Hematopoietic multipotent progenitor cell treated with erythropoietin and hydrocortisone succinate and interleukin-3 and kit ligand, for 8 days (in vitro differentiated cells): ENCODE measurements at regions not wholly inside any gene's neighbourhood (a gene's known extent, or its start where the extent isn't known, plus 50 kb on each side); places are given as distances from the start of the nearest gene placed in this dataset.
"Not testable (repeated sequence)": the region's sequence is repeated elsewhere in the genome, so short reads cannot be mapped to it uniquely, and the experiment has no call there.

ENCODE experiments used
- DNase-seq: peaks from one replicate; pipeline ENCODE4 v3.0.0-alpha.2; 2015

DNA sequence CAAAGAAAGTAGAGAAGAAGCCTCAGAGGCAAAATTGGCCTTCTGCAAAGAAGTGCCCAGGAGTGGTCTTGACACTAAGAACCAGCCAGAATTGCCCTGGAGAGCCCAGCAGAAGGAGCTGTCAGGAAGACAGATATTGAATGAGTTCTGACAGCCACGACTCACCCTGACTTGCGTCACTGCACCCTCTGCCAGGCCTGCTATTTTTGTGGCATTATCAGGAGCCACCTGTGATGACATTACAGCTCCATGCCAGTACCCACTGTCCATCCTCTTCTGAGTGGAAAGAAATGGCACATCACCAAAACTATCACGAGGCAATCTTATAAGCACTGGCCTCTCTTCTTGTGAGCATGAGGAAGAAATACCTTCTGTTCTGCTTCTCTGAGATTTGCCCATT is 67.7 kb downstream of the SMIM20 start:
- peak; percentile 16 for DNase-seq

DNA sequence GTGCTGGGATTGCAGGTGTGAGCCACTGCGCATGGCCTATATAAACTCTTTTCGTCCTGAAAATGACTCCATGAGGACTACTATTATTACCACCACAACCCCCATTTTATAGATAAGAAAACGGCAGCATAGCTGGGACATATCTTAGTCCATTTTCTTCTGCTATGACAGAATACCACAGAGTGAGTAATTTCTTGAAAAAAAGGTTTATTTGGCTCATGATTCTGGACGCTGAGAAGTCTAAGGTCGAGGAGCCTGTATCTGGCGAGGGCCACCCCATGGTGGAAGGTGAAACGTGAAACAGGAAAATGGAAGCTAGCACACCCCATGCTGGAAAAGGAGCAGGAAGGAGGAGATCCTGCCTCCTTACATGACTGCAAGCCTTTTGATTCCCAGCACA is 68.9 kb downstream of the SMIM20 start:
- DNase-seq = no peak

DNA sequence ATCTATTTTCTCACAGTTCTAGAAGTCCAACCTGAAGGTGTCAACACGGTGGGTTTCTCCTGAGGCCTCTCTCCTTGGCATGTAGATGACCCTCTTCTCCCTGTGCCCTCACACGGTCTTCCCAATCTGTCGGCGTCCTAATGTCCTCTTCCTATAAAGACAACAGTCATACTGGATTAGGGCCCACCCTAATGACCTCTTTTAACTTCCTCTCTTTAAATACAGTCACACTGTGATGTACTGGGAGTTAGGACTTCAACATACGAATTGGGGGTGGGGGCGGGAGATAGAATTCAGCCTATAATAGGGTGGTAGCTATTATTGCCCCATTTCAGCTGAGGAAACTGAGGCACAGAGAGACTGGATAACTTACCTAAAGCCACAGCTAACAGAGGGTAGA is 70.2 kb downstream of the SMIM20 start:
- no peak for DNase-seq

DNA sequence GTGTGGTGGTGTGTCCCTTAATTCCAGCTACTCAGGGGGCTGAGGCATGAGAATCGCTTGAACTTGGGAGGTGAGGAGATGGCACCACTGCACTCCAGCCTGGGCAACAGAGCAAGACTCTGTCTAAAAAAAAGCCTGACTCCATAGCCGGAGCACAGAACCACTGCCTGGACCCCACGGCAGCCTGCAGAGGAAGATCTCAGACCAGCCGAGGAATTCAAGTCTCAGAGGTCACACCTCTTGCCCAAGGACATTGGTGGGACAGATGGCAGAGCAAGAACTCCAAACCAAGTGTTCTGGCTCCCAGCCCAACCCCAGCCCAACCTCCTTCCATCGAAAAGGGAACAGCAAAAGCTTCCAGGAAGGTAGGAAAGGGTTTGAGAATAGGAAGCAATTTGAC is 70.8 kb downstream of the SMIM20 start:
- DNase-seq = no peak

DNA sequence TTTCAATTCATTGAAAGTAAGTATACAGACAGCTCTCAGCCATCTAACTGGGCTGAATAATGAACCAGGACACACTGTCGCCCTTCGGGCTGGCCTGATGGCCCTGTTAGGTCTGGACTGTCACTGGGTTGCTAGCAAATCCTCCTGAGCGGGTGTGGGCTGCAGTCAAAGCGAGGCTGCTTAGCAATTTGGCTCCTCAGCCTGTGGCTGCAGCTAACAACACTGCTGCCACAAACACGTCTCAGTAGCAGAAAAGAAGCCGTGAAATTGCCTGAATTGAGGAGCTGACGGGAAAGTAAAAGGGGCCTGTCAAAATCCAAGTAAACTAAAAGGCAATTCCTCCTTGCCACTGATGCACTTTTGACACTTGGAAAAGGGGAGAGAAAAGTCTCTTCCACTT is 72.8 kb downstream of the SMIM20 start:
- no peak for DNase-seq

DNA sequence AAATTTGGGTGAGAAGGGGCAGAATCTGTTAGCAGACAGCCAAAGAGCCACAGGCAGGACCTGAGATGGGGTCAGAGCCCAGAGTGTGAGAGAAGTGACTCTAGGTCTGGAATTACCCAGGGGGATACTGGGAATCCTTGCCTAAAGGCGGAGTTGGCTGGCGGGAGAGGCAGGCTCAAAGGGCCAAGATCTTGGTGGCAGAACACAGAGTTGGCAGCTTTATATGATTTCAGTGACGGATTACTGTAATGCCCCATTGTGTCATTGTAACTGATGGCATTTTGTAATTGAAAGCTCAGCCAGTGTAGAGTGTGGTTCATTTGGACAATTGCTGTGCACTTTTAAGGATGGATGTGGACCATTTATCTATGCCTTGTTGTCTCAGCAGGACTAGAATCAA is 77.3 kb downstream of the SMIM20 start:
- DNase-seq = no peak

DNA sequence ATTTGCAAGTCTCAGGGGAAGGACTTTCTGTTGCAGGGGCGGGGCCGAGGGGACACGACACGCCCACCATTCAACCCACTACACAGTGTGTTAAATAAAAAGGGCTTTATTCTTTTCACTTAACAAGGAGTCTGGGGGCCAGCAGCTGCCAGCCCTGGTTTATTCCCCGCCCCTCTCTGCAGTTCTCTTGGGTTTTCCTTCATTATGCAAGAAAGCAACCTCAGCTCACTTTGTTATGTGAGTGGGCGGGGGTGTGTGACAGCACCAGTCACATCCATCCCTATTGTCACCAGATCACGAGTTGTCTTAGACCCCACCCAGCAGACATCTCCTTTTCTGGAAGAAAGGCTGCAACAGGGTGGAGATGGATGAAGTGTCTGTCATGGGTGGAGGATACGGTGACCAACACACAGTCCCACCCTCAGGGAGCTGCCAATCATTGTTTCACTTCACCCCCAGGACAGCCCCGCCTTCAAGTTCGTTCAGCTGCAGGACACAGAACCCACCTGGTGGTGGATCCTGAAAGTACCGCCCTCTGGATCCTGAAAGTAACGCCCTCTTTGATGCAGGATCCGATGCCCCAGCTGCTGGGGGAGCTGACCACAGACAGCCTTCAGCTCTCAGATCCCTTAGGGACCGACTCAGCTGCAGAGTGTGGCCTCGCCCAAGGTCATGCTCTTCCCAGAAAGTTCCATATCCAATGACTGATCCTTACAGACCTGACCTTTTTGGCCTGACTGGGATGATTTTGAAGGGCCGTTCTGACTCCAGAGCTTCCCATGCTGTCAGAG is 79.6 kb downstream of the SMIM20 start:
- peak; percentile 16 for DNase-seq

DNA sequence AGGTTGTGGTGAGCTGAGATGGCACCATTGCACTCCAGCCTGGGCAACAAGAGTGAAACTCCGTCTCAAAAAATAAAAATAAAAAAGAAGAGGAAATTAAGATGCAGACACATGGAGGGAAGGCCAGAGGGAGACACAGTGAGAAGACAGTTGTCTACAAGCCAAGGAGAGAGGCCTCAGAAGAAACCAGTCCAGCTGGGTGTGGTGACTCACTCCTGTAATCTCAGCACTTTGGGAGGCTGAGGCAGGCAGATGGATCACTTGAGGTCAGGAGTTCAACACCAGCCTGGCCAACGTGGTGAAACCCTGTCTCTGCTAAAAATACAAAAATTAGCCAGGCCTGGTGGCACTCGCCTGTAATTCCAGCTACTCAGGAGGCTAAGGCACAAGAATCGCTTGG is 80.6 kb downstream of the SMIM20 start:
- DNase-seq = not testable (repeated sequence)

DNA sequence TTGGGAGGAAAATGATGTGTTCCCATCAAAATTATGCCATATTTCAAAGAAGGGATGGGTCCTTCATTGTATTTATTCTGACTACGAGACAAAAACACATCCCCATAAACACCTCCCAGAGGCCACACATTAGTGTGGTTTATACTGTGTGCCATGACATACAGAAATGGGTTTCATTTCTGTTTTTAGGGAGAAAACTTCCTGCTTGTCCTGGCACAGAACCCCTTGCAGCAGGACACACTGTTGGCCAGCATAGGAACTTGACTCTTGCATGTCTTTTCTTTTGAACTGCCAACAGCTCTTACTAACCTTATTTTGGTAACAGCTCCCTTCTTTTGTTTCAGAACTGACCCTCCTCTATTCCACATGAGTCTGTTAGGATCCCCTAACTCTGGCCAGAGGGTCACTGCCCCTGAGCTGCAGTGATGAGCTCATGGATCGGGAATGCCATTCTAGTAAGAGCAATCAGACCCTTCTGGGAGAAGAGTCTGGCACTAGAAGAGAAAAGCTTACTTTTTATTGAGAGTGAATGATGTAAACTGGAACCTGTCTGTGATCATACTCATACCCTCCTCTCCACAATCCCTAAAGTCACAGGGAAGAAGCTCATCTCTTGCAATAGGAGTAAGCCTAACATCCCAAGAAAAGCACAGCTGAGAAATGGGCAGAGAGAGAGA is 86.4 kb downstream of the SMIM20 start:
- DNase-seq = no peak

DNA sequence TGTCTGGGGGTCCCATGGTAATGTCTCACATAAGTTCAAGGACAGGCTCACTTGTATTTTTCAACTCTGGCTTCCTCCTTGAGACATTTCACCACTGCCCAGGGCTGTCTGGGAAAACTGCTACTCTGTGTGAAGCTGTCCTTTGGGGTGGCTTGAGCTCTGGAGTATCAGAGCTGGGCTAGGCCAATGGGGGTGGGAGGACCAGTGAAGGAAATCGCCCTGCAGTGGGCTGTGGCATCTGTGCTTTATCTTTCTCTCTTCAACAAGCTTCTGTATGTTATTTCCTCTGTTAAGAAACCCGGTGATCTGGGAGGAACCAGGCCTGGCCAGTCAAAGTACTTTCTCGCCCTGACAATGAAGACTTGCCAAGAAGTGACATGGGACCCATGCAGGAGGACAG is 87.4 kb downstream of the SMIM20 start:
- DNase-seq = no peak

DNA sequence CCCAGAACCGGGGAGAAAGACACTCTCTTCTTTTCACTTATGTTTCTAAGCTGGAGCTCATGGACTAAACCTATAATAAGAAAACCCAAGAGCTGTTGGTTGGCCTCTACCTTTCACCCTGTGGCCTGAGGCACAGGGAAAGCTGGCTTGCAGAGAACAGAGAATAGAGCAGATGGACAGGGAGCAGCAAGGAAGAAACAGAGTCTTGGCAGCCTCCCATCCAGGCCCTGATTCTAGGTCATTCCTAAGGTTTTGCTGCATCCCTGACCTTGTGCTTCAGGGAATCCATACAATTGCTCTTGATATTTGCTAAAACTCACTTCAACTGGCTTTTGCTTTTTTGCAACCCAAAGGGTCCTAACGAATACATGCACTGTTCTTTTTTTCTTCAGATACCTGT is 87.8 kb downstream of the SMIM20 start:
- no peak for DNase-seq

DNA sequence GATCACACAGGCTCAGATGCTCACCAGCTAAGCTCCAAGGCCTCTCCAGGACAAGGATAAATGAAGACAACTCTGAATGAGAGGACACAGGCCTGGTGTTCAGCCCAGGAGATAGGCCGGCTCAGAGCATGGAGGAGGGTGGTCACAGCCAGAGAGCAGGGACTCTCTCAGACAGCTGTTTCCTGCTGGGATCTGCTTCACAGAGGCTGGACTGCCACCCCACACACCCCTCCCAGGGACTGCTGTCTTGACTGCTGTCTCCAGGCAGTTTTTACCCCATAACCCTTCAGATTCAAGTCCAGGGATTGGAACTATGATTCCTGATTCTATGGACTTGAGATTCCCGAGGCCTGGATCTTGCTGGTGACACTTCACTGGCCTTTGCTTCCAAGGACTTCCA is 89.0 kb downstream of the SMIM20 start:
- no peak for DNase-seq

DNA sequence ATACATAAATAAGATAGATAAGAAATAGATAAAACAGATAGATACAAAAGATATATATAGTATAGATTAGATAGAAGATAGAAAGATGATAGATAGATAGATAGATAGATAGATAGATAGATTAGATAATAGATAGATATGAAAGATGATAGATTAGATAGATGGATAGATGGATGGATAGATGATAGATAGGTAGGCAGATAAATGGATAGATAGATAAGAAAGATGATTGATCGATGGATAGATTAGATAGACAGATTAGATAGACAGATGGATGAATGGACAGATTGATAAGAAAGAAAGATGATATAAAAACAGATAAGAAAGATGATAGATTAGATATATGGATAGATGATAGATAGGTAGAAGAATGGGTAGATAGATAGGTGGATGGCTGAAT is 90.3 kb downstream of the SMIM20 start:
- no peak for DNase-seq

DNA sequence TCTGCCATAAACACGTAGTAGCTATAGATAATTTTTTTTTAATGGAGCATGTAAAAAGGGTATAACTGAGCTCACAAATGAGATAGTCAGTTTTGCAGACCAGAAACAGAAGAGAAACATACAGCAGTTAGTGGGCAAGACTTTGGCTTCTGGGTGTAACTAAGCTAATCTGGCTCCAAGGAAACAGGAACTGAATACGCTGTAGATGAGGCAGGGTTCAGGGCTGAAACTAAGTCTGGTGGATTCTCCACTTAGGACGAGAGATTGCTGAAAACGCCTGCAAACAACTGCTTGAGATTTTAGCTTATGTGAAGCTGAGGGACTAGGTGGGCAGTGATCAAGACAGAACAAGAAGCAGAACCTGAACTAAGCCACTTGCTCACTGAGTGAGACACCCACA is 91.7 kb downstream of the SMIM20 start:
- DNase-seq = no peak

DNA sequence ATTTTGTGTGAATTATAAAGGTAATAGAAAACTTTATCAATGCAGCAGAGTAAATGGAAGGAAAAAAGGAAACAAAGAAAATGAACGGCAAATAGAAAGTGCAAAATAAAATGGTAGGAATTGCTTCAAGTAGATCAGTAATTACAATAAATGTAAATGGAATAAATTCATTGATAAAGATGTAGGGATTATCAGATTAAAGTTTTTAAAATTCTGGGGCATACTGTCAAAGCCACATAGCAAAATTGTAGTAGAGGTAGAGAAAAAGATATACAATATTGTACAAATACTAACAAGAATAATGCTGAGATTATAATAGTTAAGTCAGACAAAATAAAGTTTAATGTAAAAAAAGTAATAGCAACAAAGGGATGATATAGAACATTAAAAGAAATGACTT is 94.7 kb downstream of the SMIM20 start:
- DNase-seq = no peak

DNA sequence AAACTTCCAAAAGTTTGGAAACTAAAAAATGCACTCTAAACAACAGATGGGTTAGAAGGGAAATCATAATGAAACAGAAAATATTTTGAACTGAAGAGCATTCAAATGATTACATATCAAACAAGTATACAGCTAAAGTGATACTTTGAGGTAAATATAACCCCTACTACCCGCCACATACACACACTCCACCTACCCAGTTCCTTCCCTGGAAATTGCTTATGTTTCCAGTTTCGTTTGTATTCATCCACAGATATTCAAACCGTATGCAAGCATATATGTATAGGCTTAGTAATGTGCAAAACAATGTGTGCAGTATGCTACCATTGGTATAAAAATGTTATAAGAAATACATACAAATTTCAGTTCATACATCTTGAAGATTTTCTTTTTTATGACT is 95.5 kb downstream of the SMIM20 start:
- DNase-seq = no peak

DNA sequence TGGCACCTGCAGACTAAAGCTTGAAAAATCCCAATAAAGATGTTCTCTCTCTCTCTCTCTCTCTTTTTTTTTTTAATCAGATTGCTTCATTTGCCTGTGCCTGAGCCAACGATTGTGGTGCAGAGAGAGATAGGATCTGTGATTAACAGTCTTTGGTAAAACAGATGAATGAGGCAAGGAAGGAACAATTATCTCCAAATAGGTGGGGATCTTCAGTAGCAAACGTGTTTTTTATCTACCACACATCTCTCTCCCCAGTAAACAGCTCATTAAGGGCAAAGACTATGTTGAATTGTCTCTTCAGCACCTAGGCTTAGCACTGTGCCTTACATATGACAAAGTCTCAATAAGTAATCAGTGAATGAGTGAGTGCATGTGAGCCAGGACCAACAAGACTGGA is 96.3 kb downstream of the SMIM20 start:
- DNase-seq = no peak

DNA sequence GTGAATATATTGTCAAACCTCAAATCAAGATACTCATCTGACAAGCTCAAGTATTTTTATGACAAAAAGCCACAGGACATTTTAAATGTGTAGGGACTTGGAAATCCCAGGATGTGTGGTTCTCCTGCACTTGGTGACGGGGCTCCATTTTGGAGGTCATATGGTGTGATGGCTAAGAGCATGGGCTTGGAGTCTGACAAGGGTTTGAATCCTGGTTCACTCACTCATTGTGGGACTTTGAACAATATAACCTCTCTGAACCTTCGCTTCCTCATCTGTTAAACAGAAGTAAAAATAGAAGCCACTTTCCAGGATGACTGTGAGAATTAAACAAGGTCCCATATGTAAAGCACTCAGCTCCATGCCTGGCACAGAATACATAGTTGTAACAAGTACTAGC is 99.6 kb downstream of the SMIM20 start:
- DNase-seq = no peak

DNA sequence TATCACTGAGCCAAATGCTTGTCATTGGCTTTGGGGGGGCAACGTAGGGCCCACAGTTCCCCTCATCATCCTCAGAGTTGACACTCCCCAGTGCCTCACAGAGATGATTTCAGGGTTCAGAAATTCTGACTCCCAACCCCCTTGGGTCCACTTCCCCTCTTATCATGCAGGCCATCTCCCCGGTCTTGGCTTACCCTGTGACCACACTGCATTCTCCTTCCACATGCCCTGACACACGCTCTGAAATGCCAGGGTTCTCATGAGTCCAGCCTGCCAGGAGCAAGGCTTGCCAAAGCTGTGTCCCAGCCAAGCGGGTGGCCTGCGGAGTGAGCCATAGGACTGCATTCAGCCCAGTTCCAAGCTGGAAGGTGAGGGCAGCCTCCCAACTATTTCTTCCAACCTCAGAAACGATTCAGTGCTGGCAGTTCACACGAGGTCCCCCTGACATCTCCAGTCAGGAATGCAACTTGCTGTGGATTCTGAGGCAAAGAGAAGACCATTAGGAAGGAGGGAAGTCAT is 101.2 kb downstream of the SMIM20 start:
- DNase-seq = no peak

DNA sequence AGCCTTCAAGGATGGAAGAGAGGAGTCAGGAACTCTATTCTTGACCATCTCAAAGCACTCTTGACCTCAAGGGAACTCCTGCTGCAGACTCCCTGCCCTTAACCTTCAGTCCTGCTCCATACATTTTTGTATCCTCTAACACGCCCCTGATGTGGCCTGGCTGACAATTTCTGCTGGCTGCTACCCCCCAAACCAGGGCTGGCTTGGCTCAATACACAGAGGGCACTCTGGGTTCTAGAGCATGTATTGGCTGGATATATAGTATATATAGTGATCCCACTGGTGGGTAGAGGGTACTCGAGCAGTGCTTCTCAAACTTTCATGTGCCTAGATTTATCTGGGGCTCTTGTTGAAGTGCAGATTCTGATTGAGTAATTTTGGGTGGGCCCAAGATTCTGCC is 101.9 kb downstream of the SMIM20 start:
- no peak for DNase-seq

DNA sequence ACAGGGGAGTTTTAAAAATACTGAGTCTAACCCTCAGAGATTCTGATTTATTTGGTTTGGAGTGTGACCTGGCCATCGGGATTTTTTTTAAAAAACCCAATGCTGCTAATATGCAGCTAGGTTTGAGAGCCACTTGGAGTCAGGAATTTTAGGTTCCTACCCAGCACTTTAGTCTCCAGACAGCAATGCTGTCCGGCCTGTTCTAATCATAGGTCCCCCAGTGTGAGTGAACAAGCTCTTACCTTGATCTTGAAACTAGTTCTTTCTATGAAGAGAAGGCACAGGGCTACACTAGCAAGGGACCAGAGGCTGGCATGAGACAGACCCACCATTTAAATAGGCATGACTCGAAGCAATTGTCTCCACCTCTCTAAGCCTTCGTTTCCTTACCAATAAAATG is 103.5 kb downstream of the SMIM20 start:
- DNase-seq = no peak

DNA sequence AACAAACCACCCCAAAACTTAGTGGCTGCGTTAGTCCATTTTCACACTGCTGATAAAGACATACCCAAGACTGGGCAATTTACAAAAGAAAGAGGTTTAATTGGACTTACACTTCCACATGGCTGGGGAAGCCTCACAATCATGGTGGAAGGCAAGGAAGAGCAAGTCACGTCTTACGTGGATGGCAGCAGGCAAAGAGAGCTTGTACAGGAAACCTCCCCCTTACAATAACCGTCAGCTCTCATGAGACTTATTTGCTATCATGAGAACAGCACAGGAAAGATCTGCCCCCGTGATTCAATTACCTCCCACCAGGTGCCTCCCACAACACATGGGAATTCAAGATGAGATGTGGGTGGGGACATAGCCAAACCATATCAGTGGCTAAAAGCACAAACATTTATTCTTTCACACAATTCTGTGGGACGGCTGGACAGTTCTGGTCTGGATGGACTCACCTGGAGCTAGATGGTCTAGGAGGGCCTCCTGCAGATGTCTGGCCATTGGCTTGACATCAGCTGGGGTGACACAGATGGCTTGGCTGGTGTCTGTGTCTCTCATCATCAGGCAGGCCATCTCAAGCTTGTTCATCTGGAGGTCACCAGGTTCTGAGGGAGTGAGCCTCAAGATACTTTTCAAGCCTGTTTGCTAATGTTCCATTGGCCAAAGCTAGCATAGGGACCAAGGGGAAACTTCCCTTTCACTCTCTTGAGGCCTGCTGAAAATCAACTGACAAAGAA is 104.1 kb downstream of the SMIM20 start:
- not testable (repeated sequence) for DNase-seq

DNA sequence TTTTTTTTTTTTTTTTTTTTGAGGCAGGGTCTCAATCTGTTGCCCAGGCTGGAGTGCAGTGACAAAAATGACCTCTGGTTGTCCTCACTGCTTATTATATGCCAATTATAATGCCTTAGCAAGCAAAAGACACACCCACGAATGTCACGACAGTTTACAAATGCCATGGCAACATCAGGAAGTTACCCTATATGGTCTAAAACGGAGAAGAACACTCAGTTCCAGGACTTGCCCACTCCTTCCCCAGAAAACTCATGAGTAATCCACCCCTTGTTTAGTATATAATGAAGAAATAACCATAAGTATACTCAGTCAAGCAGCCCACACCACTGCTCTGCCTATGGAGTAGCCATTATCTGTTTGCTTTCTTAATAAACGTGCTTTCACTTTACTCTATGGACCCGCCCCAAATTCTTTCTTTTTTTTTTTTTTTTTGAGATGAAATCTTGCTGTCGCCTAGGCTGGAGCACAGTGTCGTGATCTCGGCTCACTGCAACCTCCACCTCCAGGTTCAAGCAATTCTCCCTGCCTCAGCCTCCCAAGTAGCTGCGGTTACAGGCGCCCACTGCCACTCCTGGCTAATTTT is 106.2 kb downstream of the SMIM20 start:
- DNase-seq = peak; percentile 31

DNA sequence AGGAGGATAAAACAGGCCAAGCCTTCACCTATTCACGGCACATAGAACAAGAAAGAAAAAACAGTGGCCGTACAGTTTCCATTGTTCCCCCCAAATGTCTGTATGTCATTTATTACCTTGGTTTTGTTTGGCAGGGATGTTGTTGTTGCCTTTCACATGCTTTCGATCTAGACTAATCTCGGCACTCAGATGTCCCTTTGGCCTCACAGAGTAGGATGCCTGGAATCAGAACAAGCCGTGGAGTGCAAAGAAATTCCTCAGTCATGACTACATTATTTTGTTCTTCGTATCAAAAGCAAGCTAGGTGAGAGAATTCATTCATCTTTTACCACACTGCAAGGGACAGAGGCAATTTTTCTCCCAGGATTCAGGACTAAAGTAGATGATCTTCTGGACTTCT is 106.9 kb downstream of the SMIM20 start:
- DNase-seq = no peak
